ENCODE measurements at regions not wholly inside any gene's neighbourhood (a gene's known extent, or its start where the extent isn't known, plus 50 kb on each side); places are given as distances from the start of the nearest gene placed in this dataset.

DNA sequence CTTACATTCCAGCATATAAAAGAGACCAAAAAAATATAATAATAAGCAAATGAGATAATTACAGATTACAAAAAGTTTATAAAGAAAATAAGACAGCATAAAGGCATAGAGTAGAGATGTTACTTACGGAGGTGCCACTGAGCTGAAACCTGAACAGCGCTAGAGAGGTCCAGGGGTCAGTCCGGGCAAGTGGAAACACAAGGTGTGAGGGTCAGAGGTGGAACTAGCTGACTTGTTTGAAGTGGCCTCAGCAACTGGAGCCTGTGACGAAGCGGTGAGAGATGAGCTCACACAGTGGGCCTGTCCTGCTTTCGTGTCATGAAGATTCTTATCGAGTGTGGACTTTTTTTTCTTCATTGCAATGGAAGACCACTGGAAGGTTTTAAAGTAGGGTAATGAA is 288.3 kb upstream of the TANK start:
- DNase-seq (ENCODE audit: low read depth) = no peak

DNA sequence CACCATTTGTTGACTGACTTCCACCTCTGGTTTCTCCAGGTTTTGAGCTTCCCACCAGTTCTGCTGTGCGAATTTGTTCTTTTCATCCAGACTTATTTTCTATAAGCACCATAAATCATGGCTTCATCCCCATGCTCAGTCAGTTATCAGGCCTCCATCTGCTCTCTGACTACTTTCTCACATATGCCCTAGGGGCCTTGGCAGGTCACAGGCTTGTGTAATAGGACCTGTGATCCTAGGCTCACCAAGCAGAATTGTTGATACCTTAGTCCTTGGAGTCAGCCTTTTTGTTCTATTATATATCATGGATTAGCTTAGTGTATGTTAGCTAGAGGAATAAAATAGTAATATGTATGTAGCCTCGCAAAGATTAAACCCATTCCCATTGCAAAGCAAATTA is 284.2 kb upstream of the TANK start:
- peak; percentile 60 for DNase-seq (ENCODE audit: low read depth)

DNA sequence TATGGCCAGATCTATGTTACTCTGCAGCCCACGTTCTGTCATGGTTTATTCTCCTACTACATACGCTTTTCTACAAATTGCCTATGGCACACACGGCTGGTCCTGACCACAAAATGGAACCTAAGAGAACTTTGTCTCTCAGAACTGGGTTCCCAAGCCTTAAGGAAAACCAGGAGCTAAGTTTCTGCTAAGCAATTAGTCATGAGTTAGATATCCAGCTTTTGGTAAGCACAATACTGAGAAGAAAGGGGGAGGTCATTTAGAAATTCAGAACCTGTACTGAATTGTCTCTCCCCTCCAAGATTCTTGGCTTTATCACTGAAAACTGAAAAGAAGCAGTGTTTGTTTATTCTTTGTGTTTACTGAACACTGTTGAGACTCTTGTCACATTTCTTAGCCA is 283.5 kb upstream of the TANK start:
- DNase-seq (ENCODE audit: low read depth) = peak; percentile 25

DNA sequence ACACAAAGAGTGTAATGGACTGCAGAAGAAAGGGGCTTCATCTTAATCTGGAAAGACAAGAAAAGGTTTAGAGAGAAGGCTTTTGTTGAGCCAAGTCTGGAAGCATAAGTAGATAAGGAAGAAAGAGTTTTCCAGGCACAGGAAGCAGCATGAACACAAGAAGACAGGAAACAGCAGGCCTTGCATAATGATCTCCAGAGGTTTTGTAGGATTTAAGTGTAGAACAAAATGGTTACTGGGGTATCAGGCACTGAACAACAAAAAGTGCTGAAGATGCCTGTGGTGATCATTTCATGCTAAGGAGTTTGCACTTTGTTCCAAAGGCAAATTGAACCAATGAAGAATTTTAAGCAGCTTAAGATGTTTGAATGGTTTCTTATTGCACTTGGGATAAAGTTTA is 281.6 kb upstream of the TANK start:
- DNase-seq (ENCODE audit: low read depth) = no peak

DNA sequence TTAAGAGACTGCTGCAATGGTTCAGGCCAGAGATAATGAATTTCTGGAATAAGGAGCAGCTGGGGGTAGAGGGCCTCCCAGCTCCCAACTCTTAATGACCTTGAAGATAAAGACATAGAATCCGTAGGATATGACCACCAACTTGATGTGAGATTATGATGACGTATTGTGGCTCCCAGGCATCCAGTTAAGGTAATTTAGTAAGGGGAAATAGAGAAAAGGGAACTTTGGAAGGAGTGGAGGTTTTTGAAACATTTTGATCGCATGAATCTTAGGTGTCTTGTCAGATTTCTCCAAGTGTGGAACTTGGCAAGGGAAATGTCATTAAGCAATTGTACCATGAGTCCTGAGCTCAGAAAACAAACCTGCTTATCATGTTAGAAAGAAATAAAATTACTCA is 277.3 kb upstream of the TANK start:
- no peak for DNase-seq (ENCODE audit: low read depth)

DNA sequence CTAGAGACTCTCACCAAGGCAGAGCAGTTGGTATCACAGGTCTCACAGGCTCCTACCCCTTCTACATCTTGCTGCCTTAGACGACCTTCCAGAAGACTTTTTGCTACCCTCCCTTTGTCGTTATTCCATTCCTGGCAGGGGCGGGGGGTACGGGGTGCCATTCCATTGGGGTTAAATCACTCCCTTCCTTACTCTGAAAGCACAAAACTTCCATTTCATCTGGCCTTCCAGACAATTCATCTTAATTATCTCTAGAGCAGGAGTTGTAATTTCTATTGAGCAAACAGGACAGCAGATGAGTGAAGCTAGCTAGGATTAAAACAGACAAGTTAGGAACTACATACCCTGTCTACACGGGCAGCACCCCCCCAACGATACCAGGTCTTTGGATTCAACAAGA is 276.2 kb upstream of the TANK start:
- DNase-seq (ENCODE audit: low read depth) = no peak

DNA sequence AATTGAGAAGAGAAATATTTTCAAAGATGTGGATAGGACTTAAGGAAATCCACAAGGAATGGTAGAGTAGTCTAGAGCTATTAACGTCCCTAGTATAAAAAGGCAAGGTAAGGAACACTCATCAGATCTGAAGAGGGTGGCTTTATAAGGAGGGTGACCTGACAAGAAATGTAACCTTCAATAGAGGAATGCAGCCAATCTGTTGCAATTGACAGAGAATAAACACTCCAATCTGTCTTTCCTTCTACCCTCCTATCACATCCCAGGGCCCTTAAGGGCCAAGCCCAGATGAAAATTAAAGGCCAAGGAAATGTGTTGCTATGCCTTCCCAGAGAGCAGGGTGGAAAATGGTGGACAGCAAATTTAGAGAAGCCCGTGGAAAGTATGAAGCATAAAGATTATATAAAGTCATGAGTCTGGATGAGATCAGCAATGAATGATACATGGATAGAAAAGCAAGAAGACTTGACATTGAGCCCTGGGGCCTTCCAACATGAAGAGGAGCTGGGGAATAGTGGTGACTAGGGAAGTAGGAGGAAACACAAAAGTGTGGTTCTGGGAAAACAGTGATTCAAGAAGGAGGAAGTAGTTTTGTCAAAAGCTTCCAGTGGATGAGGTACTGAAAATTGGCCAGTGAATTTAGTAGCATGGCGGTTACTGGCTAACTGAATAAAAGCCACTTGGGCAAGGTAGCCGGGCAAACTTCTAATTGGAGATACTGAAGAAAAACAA is 270.6 kb upstream of the TANK start:
- DNase-seq (ENCODE audit: low read depth) = no peak

DNA sequence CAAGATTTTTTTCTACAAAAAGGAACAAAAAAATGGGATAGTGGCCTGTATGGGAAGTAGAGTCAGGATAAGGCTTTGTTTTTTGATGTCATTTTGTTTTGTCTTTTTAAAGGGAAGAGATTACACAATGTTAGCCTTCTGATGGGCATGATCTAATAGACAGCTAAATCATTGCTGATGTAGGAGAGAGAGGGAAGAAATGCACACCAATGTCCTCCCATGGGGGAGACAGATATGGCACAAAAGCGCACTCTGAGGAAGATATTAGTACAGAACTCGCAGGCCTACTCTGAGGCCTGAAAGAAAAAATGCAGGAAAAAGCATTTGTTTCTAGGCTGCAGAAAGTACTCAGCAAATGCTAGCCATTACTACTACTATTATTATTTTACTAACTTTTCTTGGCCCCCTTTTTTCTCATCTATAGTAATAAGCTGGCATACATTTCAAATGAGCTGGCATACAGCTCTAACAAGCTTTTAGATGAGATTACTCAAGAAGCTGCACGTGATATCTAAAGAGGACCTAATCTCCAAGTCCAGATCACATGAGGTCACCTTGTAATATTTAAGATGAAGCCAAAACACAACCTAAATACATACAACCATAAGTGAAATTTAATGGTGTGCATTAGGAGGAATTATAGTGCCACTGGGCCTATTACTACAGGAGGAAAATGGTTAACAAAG is 269.4 kb upstream of the TANK start:
- DNase-seq (ENCODE audit: low read depth) = no peak

DNA sequence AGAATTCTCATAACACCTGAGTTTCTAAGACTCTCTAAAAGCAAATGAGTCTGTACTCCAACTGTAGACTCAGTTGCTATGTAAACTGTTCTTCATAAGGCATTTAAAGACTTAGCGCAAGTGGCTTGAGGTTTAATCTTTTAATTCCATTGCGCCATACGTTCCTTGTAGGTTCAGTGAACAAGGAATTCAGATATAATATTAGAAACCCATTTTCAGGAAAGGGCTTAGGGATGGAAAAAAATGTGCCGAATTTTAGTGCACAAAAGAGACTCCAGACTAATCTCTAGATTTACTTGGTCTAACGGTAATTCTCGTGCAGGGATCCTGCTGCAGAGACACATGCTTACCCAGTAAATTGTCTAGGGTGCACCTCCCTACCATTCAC is 268.9 kb upstream of the TANK start:
- DNase-seq (ENCODE audit: low read depth) = no peak

DNA sequence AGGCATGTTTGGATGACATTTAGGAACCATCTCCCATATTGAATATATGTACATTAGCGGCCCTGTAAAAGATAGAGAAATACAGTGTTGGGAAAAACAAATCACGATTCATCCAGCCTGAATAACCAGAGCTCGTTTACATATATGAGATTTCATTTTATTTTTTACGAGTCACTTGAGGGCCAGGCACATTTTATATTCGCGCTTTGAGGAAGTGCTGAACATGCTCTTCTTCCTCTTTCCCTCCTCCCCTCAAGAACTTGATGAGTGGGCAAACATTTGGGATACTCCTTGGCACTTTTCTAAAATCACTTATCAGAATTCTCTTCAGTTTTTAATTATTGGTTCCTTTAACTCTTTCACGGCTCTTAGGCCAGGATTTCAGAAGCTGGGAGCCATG is 268.0 kb upstream of the TANK start:
- no peak for DNase-seq (ENCODE audit: low read depth)

DNA sequence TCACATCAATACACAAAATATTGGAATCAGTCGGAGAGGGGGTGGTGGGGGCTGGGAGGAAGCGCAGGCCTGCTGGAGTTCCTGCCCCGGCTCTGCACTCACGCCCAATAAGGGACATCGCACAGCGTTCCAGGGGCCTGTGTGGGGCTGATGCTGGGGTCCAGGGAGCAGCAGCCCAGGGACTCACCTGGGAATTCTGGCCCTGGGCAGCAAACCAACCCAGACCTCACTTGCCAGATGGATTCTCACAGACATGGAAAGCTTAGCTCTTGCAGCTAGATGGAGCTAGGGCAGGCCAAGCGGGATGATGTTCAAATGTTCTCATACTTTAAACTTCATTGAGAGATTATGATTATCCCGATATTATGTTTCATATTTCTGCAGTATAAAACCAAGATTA is 266.6 kb upstream of the TANK start:
- no peak for DNase-seq (ENCODE audit: low read depth)

DNA sequence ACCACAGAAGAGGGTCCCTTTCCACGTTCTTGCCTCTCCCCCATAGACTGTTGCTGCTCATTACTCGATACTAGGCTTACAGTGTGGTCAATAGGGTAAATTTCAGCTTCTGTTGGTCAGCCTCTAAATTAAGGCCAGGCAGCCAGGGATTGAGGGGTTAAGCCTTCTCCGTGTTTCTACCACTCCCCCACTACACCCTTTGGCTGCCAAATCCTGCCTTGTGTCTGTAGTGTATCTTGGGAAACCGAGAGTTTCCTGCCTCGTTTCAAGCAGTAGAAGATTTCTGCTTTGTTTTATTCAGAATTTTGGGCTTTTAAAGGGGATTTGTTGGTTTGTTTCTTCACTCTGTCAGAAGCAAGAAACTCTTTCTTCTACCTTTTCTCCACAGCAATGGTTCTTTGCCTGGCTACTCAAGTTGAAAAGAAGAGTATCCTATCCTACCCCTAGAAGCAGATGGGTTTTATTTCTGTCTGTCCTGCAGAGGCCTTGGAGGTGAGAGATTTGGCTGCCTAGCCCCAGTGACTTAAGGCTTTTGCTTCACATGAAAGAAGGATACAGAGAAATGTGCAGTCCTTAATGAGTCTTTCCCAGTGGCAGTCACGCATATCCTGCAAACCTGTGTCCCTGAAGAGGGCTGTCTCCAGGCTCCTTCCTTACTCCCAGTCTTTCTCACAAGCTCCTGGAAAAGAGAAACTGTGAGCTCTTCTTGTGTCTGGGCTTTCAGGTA is 261.5 kb upstream of the TANK start:
- no peak for DNase-seq (ENCODE audit: low read depth)

DNA sequence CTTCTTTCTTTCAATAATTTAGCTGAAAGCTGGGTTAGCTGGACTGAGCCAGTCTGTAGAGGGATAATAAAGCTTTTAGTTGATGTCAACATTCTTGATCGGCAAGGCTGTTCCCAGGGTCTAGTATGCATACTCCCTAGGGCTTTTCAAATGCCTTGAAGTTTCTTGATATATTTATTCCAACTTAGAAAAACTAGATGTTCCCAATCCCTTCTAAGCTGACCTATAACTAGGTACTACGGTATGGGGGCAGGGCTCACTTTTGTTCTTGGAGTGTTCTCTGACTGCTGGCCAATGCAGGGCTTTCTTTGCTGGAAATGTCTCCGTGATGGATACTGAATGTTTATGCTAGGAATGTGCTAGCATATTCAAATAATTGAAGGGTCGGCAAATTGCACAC is 258.6 kb upstream of the TANK start:
- DNase-seq (ENCODE audit: low read depth) = no peak

DNA sequence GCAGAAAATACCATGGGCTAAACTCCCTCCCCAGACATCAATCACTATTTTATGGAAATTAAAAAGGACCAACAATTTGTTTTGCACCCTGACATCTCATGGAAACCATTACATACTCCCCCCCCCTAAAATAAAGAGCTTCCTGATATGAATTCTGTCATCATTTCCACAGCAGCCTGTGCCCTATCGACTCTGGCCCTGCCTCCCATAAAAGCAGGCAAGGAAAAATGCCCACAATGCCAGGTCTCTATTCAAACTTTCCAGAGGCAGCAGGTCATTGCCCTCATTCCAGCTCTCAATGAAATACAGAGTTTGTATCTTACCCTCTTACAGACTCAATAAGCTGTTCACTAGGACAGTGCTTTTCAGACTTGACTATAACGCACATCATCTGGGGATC is 254.4 kb upstream of the TANK start:
- DNase-seq (ENCODE audit: low read depth) = no peak

DNA sequence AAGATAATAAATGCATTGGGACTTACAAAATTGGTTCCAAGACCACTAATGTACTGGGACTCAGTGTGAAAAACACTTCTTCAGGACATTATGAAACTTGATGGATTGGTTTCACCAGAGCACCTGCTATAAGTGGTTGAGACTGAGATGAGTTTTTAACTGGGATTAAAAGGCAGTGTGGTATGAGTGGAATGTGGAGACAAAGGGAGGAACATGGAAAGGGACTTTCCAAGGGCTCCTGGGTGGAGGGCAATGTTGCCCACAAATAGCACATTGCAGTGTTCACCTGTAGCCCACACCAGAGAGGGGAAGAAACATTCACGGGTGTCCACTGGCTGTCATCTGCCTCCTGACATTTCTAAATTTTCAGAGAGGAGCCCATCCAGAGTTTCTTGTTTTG is 253.3 kb upstream of the TANK start:
- peak; percentile 14 for DNase-seq (ENCODE audit: low read depth)

DNA sequence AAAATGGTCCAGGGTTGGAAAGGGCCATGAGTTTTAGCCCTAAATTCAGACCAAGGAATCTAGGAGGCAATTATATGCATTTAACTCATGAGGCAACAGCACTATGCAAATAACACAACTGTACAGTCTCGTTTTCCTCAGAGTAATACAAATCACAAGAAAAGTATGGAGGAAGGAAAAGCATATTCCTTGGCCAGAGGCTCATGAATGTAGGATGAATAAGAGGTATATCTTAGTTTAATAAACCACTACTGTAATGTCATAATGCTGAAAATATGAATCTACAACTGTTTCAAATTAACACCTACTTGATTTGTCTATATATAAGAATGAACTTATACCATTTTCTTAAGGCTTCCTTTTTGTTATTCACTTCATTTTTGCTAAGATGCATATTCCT is 252.5 kb upstream of the TANK start:
- no peak for DNase-seq (ENCODE audit: low read depth)

DNA sequence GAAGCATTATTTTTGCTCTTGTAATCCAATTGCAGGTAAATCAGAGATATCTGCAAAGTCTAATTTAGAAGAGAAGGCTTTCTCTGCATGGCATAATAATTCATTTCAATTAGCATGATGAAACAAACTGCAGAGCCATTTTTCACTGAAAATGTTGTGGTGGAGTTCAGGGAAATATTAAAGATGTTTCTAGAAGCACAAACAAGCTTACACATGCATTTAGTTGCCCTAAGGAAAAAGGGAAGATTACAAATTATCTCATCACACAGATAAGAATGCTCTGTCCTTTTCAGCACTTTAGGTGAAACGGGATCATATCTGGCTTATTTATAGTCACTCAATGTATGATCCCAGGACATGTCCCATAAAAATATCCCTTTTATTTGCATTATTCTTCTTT is 252.1 kb upstream of the TANK start:
- no peak for DNase-seq (ENCODE audit: low read depth)

DNA sequence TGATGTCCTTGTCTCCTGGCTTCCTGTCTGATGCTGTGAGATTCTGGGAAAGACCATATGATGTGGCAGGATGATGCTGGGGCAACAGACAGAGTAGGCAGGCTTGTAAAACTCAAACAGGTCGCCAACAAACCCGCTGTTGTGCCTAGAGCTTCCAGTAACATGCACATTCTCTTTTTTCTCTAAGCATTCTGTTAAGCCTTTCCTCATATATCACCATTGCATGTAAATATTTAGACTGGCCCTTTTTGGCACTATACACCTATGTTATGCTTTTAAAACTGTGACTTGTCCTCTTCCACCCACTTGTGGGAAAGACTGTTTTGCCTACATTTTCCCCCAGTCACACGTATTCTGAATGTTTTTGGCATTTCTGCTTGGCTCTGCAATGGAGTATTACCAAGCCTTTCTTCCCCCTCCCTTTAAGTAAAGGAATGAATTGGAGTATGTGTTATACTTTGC is 250.4 kb upstream of the TANK start:
- DNase-seq (ENCODE audit: low read depth) = peak; percentile 7

DNA sequence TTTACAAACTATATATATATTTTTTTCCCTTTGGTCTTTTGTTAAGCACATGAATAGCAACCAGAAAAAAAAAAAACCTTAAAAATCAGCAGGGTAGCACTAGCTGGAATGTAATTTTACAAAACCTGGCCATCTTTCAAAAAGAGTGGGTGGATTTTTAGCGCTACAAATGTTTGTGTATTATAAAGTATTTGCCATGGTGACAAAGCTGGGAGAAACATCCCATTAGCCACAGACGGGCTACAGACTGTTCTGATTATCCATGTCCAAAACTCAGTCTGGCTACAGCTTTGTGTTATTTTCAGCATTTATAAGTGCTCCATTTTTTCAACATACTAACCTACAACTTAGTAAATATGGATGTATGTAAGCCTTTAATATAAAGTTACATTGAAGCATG is 249.5 kb upstream of the TANK start:
- DNase-seq (ENCODE audit: low read depth) = peak; percentile 65

DNA sequence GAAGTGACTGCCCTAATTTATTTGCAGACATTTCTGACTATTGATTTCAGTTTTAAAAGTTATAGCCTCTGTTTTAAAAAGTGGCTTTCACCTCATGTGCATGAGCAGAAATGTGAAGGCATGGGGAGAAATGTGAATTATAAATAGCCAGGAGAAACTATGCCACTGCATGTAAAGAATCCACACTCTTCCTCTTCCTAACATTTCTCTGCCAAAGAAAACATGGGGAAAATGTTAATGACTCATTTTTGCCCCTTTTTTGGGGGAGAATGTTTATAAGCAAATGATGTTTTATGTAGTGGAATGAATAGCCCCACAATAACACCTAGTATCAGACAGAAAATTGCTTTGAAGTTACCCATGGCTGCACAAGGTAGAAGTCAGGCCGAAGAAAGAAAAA is 249.0 kb upstream of the TANK start:
- DNase-seq (ENCODE audit: low read depth) = peak; percentile 19

DNA sequence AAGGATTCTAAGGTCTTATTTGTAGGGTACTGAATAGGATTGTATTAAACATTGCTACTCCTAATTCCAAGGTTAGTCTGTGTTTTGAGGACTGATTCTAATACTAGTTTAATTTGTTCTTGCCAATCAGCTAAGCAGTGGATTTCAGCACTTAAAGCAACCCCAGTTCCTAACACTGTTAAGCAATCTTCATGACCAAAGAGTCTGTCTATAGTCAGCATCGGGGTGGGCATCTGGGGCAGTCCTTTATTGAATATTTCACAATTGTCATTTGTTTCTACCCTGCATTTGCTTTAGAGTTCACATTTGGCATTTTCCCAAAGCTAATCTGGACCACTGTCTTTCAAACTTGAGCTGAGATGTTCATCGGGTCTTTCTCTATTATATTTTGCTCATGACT is 248.0 kb upstream of the TANK start:
- DNase-seq (ENCODE audit: low read depth) = no peak

DNA sequence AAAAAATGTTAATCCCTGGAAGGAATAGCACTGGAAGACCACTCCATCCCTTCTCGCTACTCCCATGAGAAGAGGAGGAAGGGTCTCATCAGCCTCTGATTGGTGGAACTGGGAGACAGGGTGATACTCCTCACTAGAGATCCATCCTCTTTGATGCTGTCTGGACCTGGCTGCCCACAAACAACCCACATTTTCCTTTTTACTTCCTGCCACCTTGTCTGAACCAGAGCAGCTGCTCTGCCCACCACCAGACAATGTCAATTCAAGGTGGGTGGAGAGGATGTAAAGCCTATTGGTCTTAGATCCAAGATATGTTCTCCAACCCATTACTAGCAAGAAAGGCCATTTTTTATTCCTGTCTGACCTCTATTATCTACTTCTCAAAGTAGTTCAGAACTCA is 246.9 kb upstream of the TANK start:
- no peak for DNase-seq (ENCODE audit: low read depth)

DNA sequence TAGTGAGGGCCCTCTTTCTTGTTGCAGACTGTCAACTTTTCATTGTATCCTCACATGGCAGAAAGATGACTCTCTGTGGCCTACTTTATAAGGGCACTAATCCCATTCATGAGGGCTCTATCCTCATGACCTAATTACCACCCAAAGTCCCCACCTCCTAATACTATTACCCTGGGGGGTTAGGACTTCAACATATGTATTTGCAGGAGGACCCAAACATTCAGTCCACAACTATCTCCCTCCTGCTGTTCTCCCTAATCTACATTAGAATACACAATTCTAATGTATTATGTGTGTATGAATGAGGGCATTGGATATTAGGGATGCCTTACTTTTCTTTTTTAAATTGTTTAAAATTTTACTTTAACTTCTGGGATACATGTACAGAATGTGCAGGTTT is 246.0 kb upstream of the TANK start:
- no peak for DNase-seq (ENCODE audit: low read depth)
